Natural killer cell treated with Interleukin-12 subunit alpha and Interleukin-12 subunit beta and Interleukin-15 and Interleukin-18, amount 100 ng/mL, for 72 hours (primary cell): ENCODE measurements at regions not wholly inside any gene's neighbourhood (a gene's known extent, or its start where the extent isn't known, plus 50 kb on each side); places are given as distances from the start of the nearest gene placed in this dataset.

Experiments
- ATAC-seq, 2 donors: fragments of 150-1000 bp; cut with Tn5 transposase in 1 of 2; sonication (Bioruptor Pico), chemical (Tn5 transposase) in 1 of 2; 2 replicates each; pipeline ENCODE4 v1.10.0; 2021
- DNase-seq: peaks from one replicate; pipeline ENCODE4 v3.0.0; 2022; ENCODE audit warnings: low spot score
- H3K27ac Mint-ChIP-seq, 2 donors: 1 replicate in 1 of 2; 2 replicates in 1 of 2; pipeline ENCODE4 v1.8.0; 2022; ENCODE audit warnings: mixed read lengths in 2 of 2, mild to moderate bottlenecking in 1 of 2, moderate library complexity in 1 of 2
- H3K27me3 Mint-ChIP-seq, 2 donors: 1 replicate in 1 of 2; 2 replicates in 1 of 2; pipeline ENCODE4 v1.8.0; 2022; ENCODE audit warnings: mixed read lengths in 2 of 2
- H3K36me3 Mint-ChIP-seq: one replicate; pipeline ENCODE4 v1.8.0; 2022; ENCODE audit warnings: mixed read lengths
- H3K4me1 Mint-ChIP-seq, 2 donors: 1 replicate in 1 of 2; 2 replicates in 1 of 2; pipeline ENCODE4 v1.8.0; 2022; ENCODE audit warnings: low read depth in 2 of 2, mixed read lengths in 2 of 2, mild to moderate bottlenecking in 1 of 2
- H3K4me3 Mint-ChIP-seq: one replicate; pipeline ENCODE4 v1.8.0; 2022; ENCODE audit warnings: mixed read lengths
- H3K9me3 Mint-ChIP-seq: 2 replicates; pipeline ENCODE4 v1.8.0; 2022; ENCODE audit warnings: mixed read lengths

GRCh38 chr11:37968148-37968547, 1370.1 kb upstream of the RAG2 start:
- no peaks in the 10 kb centered on the region for H3K9me3 Mint-ChIP-seq
- H3K27ac Mint-ChIP-seq, result no peak overlapping the region
- no peak overlapping the region for H3K4me3 Mint-ChIP-seq
- no peaks in the 10 kb centered on the region for H3K36me3 Mint-ChIP-seq
- ATAC-seq, result no peak
- DNase-seq, result no peak
- H3K4me1 Mint-ChIP-seq, result no peaks in the 10 kb centered on the region
- no peaks in the 10 kb centered on the region for H3K27me3 Mint-ChIP-seq

GRCh38 chr11:37967635-37968034, 1369.6 kb upstream of the RAG2 start:
- ATAC-seq (no peak), DNase-seq (no peak)
- Mint-ChIP-seq H3K4me1 (no peaks in the 10 kb centered on the region), H3K27ac (no peak overlapping the region), H3K36me3 (no peaks in the 10 kb centered on the region), H3K9me3 (no peaks in the 10 kb centered on the region), H3K27me3 (no peaks in the 10 kb centered on the region), H3K4me3 (no peak overlapping the region)

GRCh38 chr11:37963440-37963839, 1365.4 kb upstream of the RAG2 start:
- DNase-seq (no peak), ATAC-seq (no peak)
- Mint-ChIP-seq H3K27ac (no peak overlapping the region), H3K36me3 (peaks cover 8% of the 10 kb centered on the region), H3K4me1 (no peaks in the 10 kb centered on the region), H3K9me3 (peaks cover 4% of the 10 kb centered on the region), H3K27me3 (no peaks in the 10 kb centered on the region), H3K4me3 (no peak overlapping the region)

GRCh38 chr11:37957717-37958116, 1359.7 kb upstream of the RAG2 start:
- Mint-ChIP-seq H3K9me3 (peaks cover 4% of the 10 kb centered on the region), H3K4me3 (no peak overlapping the region), H3K27me3 (no peaks in the 10 kb centered on the region), H3K36me3 (peaks cover 19% of the 10 kb centered on the region), H3K27ac (no peak overlapping the region), H3K4me1 (no peaks in the 10 kb centered on the region)
- ATAC-seq, result no peak
- no peak for DNase-seq

DNA sequence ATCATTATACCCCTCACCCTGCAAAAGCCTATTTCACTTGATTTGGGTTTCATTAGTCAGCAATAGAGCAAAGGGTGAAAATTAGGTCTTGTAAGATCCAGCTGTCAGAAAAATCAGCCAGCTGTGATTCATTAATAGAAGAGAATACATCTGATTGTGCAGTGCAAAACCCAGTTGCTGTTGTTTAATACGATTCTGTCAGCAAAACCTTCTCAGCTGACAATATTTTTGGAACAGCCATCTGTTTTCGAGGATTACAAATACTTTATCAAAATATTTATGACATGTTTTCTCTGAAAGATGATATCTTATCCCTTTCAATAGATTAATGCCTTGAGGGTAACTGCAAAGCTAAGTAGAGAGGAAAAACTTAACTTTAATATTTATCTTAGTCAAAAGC, 1354.0 kb upstream of the RAG2 start:
- no peak overlapping the region for H3K4me3 Mint-ChIP-seq
- H3K27ac Mint-ChIP-seq, result no peak overlapping the region
- DNase-seq, result no peak

DNA sequence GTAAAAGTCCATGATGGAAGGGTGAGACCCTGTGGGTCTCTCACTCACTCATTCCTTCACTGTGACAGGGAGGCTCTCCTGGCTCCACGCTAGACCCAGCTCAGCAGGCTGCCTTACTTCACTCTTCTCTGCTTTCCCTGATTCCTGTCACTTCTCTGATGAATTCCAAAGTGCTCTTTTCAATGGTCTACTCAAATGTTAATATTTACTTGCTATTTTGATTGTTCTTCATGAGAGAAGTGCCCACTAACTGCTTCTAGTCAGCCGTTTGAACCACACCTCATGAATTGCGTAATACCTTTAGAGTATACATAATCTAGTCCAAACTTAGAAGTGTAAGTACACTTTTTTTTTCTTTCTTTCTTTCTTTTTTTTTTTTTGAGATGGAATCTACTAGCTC, 1350.2 kb upstream of the RAG2 start:
- Mint-ChIP-seq H3K9me3 (peaks cover 4% of the 10 kb centered on the region), H3K27me3 (no peaks in the 10 kb centered on the region), H3K4me1 (peaks cover 0 to 6% of the 10 kb centered on the region in 2 donors), H3K36me3 (peaks cover 14% of the 10 kb centered on the region), H3K27ac (no peak overlapping the region), H3K4me3 (no peak overlapping the region)
- ATAC-seq (no peak), DNase-seq (no peak)

More for the DNA sequence above, 1354.0 kb upstream of the RAG2 start:
- no peak for ATAC-seq
- Mint-ChIP-seq H3K36me3 (peaks cover 4% of the 10 kb centered on the region), H3K27me3 (no peaks in the 10 kb centered on the region), H3K4me1 (peaks cover 0 to 2% of the 10 kb centered on the region in 2 donors), H3K9me3 (no peaks in the 10 kb centered on the region)

DNA sequence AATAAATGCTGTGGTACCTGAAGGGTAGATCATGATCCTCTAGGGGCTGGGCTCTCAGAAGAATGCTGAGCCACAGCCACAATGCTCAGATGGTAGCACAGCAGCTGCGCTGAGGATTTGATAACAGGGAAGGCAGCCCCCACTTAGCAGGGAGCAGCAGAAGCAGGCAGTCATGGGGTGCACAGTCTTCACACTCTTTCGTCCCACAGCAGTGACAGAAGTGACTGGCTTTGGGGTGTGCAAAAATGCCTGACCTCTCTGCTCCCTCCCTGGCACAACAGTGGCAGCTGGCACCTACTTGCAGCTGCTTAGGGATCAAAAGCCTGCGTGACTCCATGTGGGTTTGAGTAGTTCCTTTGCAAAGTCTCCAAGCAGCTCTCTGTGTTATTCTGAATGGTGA, 1349.8 kb upstream of the RAG2 start:
- Mint-ChIP-seq H3K27me3 (no peaks in the 10 kb centered on the region), H3K4me3 (no peak overlapping the region), H3K27ac (no peak overlapping the region), H3K36me3 (peaks cover 18% of the 10 kb centered on the region), H3K9me3 (peaks cover 4% of the 10 kb centered on the region), H3K4me1 (peaks cover 0 to 6% of the 10 kb centered on the region in 2 donors)
- no peak for DNase-seq
- ATAC-seq, result no peak

DNA sequence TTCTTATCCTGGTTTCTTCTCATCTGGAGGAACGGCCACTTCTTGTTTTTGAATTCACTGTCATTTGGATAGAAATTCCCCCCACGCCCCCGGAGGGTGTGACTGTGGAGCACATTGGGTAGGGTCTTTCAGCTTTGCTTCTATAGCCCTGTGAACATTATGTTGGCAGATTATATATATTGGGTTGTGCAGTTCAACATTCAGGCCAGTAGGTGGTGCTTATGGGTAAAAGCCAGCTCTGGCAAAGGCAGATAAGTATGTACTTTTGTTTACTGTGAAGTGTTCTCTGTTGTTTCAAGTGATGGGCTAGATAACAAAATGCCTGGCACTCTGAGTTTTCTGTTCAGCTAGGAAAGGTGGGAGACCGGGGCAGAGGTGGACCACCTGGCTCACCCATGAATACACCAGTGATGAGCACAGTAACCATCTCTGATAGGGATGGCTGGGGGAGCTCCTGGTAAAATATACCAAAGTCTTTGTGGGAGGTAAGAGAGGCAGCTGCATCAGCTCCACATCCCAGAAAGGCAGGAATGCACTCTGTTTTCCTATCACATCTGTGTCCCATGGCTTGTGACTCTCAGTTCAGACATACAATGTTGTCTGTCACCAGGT, 1348.2 kb upstream of the RAG2 start:
- Mint-ChIP-seq H3K4me1 (peaks cover 0 to 6% of the 10 kb centered on the region in 2 donors), H3K4me3 (no peak overlapping the region), H3K27me3 (no peaks in the 10 kb centered on the region), H3K36me3 (peaks cover 20% of the 10 kb centered on the region), H3K27ac (no peak overlapping the region), H3K9me3 (peaks cover 4% of the 10 kb centered on the region)
- no peak for DNase-seq
- no peak for ATAC-seq

DNA sequence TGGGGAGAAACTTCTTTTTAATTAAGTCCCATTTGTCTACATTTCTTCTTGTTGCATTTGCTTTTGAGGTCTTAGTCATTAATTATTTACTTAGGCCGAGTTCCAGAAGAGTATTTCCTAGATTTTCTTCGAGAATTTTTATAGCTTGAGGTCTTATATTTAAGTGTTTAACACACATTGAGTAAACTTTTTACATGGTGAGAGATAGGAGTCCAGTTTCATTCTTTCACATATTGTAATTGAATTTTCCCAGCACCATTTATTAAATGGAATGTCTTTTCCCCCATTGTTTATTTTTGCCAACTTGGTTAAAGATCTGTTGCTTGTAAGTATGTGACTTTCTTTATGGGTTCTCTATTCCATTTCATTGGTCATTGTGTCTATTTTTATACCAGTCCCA, 1344.0 kb upstream of the RAG2 start:
- Mint-ChIP-seq H3K4me3 (no peak overlapping the region), H3K9me3 (peaks cover 4% of the 10 kb centered on the region), H3K4me1 (peaks cover 0 to 6% of the 10 kb centered on the region in 2 donors), H3K27ac (no peak overlapping the region), H3K36me3 (peaks cover 20% of the 10 kb centered on the region), H3K27me3 (no peaks in the 10 kb centered on the region)
- no peak for DNase-seq
- no peak for ATAC-seq

GRCh38 chr11:37929100-37929653, 1331.1 kb upstream of the RAG2 start:
- Mint-ChIP-seq H3K9me3 (peaks cover 3% of the 10 kb centered on the region), H3K4me3 (no peak overlapping the region), H3K27ac (no peak overlapping the region), H3K27me3 (no peaks in the 10 kb centered on the region), H3K36me3 (no peaks in the 10 kb centered on the region), H3K4me1 (no peaks in the 10 kb centered on the region)
- DNase-seq, result no peak
- no peak for ATAC-seq

- ATAC-seq (no peak), DNase-seq (no peak)
- no peaks in the 10 kb centered on the region for H3K4me1 Mint-ChIP-seq
- no peak overlapping the region for H3K27ac Mint-ChIP-seq
- no peaks in the 10 kb centered on the region for H3K36me3 Mint-ChIP-seq
- no peak overlapping the region for H3K4me3 Mint-ChIP-seq
- no peaks in the 10 kb centered on the region for H3K27me3 Mint-ChIP-seq
- H3K9me3 Mint-ChIP-seq, result peaks cover 3% of the 10 kb centered on the region
Observed at GRCh38 chr11:37926772-37927171, 1328.7 kb upstream of the RAG2 start.

DNA sequence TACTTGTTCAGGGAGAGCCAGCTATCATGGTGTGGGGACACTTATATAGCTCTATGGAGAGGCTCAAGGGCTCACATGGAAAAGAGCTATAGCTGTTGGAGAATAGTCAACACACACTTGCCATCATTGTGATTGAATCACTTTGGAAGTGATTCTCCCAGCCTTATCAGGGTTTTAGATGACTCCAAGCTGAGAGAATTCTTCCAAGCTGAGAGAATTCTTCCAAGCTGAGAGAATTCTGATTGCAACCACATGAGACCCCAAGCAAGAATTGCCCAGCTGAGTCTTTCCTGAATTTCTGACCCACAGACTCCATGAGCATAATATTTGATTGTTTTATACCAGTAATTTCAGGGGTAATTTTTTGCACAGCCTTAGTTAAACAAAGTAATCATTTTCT, 1318.3 kb upstream of the RAG2 start:
- ATAC-seq (no peak), DNase-seq (no peak)
- no peaks in the 10 kb centered on the region for H3K27me3 Mint-ChIP-seq
- no peak overlapping the region for H3K4me3 Mint-ChIP-seq
- H3K36me3 Mint-ChIP-seq, result no peaks in the 10 kb centered on the region
- H3K27ac Mint-ChIP-seq, result no peak overlapping the region
- H3K9me3 Mint-ChIP-seq, result no peaks in the 10 kb centered on the region
- H3K4me1 Mint-ChIP-seq, result no peaks in the 10 kb centered on the region

DNA sequence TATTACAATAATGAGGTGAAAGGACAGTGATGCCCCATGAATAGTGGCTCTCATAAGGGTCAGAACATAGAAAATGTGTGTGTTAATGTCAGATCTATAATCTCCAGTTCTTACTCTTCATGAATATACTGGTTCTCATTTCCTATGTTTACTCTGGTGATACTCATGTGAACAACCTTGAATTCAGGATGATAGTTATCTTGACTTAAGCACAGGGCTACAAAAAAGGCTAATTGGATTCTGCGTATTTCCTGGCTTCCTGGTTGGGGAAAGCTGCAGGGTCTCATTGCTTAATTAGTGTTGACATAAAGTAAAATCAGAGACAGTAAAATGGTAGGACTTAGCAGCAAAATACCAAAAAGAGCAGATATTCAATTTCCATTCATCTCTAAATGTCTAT, 1316.8 kb upstream of the RAG2 start:
- Mint-ChIP-seq H3K4me1 (no peaks in the 10 kb centered on the region), H3K4me3 (no peak overlapping the region), H3K27ac (no peak overlapping the region), H3K36me3 (no peaks in the 10 kb centered on the region), H3K9me3 (peaks cover 2% of the 10 kb centered on the region), H3K27me3 (no peaks in the 10 kb centered on the region)
- DNase-seq, result no peak
- ATAC-seq, result no peak

DNA sequence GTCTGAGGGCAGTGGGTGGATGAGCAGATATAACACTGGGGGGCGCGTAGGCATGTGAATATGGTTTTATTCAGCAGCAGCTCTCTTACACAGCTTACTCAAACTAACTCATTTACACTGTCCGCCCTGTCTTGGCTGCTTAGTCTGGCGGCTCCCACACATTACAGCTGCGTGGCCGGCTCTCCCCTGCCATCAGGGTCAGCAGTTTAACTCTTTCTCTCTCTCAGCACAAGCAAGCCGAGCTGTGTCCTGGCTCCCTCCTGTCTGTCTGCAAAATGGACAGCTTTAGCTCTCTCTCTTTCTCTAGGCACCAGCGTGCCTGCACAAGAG, 1310.1 kb upstream of the RAG2 start:
- DNase-seq (no peak), ATAC-seq (no peak)
- Mint-ChIP-seq H3K4me3 (no peak overlapping the region), H3K27me3 (no peaks in the 10 kb centered on the region), H3K27ac (no peak overlapping the region), H3K9me3 (peaks cover 2% of the 10 kb centered on the region), H3K4me1 (no peaks in the 10 kb centered on the region), H3K36me3 (no peaks in the 10 kb centered on the region)
